WI38 (cell line): ENCODE measurements at regions not wholly inside any gene's neighbourhood (a gene's known extent, or its start where the extent isn't known, plus 50 kb on each side); places are given as distances from the start of the nearest gene placed in this dataset.

Experiments
- H3K4me3 ChIP-seq: 2 replicates; pipeline ENCODE4 v1.5.1; 2011; ENCODE audit warnings: low read depth, mild to moderate bottlenecking, control low read depth, low read length
- TF ChIP-seq, protein P1 (sequence below): IDR thresholded peaks from 2 replicates; pipeline ENCODE4 v1.5.1; 2012; ENCODE audit warnings: low read depth, mild to moderate bottlenecking, control low read depth, low read length

DNA sequence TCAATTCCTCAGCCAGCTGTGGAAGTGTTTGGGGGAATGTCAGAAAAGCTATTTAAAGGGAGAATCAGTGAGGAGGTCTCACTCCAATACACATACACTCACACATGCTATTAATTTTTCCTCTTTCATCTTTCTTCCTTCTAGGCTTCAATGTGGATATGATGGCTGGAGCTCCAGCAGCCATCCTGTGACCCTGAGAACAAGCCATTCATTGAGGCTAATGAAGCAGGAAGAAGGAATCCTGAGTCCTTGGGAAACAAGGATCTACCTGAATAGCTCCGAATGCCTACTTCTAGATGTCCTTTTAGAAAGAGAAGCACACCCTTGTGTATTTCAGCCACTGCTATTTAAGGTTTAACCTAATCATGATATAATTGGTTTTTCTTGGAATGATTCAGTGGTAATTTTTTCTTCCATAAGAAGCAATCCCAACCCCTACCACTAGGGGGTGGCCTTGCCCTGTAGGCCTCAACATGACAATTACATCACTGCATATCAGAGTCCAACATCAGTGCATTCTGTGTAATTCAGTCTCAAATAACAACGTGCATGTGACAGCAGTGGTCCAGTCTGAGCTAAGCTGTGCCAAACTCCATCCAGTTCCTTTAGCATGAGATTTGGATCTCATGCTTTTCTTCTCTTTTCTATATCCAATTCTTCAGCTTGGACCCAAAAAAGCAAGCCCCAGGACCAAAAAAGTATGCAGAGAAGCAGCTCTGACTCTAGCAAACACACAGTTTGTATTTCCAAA is 85.3 kb upstream of the ANKRD1 start:
- TF ChIP-seq, protein P1, sequence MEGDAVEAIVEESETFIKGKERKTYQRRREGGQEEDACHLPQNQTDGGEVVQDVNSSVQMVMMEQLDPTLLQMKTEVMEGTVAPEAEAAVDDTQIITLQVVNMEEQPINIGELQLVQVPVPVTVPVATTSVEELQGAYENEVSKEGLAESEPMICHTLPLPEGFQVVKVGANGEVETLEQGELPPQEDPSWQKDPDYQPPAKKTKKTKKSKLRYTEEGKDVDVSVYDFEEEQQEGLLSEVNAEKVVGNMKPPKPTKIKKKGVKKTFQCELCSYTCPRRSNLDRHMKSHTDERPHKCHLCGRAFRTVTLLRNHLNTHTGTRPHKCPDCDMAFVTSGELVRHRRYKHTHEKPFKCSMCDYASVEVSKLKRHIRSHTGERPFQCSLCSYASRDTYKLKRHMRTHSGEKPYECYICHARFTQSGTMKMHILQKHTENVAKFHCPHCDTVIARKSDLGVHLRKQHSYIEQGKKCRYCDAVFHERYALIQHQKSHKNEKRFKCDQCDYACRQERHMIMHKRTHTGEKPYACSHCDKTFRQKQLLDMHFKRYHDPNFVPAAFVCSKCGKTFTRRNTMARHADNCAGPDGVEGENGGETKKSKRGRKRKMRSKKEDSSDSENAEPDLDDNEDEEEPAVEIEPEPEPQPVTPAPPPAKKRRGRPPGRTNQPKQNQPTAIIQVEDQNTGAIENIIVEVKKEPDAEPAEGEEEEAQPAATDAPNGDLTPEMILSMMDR = peak; percentile 95
- no peak overlapping the region for H3K4me3 ChIP-seq

DNA sequence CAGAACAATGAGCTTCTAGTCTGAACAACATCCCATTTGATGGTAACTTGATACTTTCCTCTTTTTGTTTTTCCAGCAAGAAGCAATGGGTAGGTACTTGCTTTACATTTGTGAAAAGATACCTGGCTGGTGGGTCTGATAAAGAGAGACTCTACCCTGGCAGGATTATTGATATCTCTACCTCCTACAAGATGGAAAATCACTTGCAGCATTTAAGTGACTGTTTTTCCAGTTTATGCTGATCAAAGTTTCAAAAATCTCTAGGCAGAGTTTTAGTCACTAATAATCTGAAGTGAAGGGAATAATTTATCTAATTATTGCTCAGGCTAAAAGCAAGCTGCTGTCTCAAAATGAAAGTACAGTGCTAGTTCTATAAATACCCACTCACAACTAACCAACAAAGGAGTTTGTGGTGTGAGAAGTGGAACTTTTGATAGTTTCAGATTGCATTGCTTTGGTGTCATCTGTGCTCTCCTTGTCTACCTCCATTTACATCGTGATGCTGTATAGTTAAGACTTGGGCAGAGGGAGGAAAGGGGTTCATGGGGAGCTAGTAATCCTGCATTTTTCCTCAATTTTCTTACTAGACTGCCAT is 86.0 kb upstream of the ANKRD1 start:
- no peak overlapping the region for H3K4me3 ChIP-seq
- TF ChIP-seq, protein P1 = no peak

DNA sequence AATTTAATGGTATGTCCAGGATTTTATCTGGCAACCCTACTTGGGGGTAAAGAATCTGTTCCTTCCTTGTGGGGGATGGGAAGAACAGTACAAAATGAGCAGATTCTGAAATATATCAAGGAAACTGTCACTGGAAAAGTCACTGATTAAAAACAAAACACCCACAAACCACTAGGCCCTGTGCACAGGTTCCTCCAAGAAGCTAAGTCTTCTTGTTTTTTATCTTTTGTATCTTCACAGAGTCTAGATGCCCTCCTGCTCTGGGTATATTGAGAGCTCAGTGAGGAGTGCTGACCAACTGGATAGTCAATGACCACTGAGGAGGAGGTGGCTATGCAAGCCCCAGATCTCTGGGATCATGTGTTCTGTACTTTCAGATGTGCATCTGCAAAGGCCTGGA is 86.8 kb upstream of the ANKRD1 start:
- TF ChIP-seq, protein P1 = no peak
- H3K4me3 ChIP-seq = no peak overlapping the region

DNA sequence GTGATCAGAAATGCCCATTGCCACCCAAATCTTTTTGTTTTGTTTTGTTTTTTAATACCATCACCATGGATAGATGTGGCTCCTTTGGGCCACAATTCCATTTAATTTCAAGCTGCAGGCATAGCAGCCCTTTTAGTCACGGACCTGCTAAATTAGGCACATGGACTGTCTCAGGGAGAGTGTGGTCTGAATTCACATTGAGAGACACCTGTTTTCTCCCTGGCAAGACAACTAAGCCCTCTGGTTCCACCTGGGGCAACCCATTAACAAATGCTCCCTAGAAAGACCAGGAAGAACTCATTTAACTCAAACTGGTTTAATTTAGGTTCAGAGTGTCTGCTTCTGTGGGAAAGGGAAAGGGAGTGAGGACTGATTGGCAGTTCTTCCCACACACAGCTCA is 88.2 kb upstream of the ANKRD1 start:
- TF ChIP-seq, protein P1 = no peak
- no peak overlapping the region for H3K4me3 ChIP-seq

DNA sequence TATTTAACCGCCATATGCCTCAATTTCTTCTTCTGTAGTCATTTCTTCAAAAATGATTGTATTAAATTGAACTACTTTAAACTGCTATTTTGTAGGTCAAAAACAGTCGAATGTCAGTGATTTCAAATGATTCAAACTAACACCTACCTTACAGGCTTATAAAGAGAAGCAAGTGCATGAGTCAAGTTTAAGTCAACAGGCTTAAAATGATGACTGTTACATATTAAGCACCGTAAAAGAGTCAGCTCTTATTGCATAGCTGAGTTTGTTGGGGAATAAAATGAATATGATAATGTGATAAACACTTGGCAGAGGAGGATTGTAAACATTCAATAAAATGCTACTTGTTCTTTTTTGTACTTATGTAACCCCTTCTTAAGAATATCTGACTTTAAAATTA is 90.1 kb upstream of the ANKRD1 start:
- TF ChIP-seq, protein P1 = no peak
- H3K4me3 ChIP-seq = no peak overlapping the region

DNA sequence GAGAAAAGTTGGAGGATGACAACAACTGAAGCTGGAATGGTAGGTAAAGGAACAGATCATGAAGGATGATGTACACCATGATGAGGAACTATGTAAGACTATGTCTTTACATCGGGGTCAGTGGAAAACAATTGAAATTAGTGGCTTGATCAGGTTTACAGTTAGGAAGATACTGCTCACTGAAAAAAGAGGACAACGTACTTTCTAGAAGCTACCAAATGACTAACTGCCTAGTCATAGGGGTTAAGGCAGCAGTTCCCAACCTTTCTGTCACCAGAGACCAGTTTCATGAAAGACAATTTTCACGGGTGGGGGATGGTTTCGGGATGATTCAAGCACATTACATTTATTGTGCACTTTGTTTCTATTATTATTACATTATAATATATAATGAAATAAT is 91.6 kb upstream of the ANKRD1 start:
- TF ChIP-seq, protein P1 = no peak
- H3K4me3 ChIP-seq = no peak overlapping the region

DNA sequence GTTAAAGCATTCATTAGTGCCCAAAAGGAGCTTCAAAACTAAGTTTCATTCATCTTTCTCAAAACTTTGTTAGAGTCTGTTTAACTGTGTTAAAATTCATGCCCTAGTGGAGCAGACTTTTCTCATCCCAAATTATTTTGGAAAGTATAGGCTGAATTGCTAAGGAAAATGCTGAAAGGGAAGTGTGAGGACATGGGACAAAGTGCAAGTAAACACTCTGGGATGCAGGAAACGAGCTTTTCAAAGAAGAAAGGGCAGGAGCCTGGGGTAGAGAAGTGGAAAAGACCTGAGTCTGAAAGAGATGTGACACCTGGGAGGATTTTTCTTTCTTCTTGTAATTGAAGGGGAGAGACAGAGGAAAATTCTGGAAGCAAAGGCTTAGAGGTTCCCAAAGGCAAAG is 93.1 kb upstream of the ANKRD1 start:
- H3K4me3 ChIP-seq = no peak overlapping the region
- TF ChIP-seq, protein P1 = no peak
